ENCODE measurements at regions not wholly inside any gene's neighbourhood (a gene's known extent, or its start where the extent isn't known, plus 50 kb on each side); places are given as distances from the start of the nearest gene placed in this dataset.

- no peaks in the 10 kb centered on the region for H3K4me1 ChIP-seq (ENCODE audit: insufficient read depth, low read length)
- no peak overlapping the region for H3K4me2 ChIP-seq (ENCODE audit: low read depth, low read length)
- ATAC-seq (no peak), FAIRE-seq (no peak), DNase-seq (ENCODE audit: low spot score) (no peak)
- WGBS (ENCODE audit: low lambda C conversion rate), result 63% methylated on average over 3 of the region's 3 CpGs
- H3K9me3 ChIP-seq (ENCODE audit: low read length), result no peaks in the 10 kb centered on the region
- BruUV-seq (replicated peaks), result no TSS peak
- in situ Hi-C loops (cut with HindIII; ENCODE audit: extremely low pct_ligation_motif_present, low pct_unique_long_range_greater_than_20kb), result no loop called here
- no peak overlapping the region for H3K9ac ChIP-seq (ENCODE audit: insufficient read depth, low read depth, low read length)
- no peak overlapping the region for H2AFZ ChIP-seq (ENCODE audit: low read length)
- no peaks in the 10 kb centered on the region for H3K36me3 ChIP-seq (replicated peaks in 1 of 2; ENCODE audit: control insufficient read depth in 1 of 2, insufficient read depth in 2 of 2, low read length in 2 of 2)
- no peaks in the 10 kb centered on the region for H4K20me1 ChIP-seq (ENCODE audit: insufficient read depth, low read length)
- TF ChIP-seq PRDM15 (CRISPR knock-in tag; IDR thresholded peaks at IDR 0.05) (no peak), GATA4 (IDR thresholded peaks at IDR 0.05; ENCODE audit: borderline replicate concordance, low read depth) (no peak), NONO (IDR thresholded peaks at IDR 0.05) (no peak), NONO (CRISPR knock-in tag; conservative IDR thresholded peaks at IDR 0.05) (no peak), ZNF207 (IDR thresholded peaks at IDR 0.05; ENCODE audit: borderline replicate concordance) (no peak), ZNF557 (CRISPR knock-in tag; IDR thresholded peaks at IDR 0.05) (no peak), GTF3A (CRISPR knock-in tag; conservative IDR thresholded peaks at IDR 0.05) (no peak), MAFK (conservative IDR thresholded peaks at IDR 0.05 in 1 of 2, IDR thresholded peaks at IDR 0.05 in 1 of 2; ENCODE audit: low read length in 2 of 2) (no peak), TBX3 (IDR thresholded peaks at IDR 0.05; ENCODE audit: borderline replicate concordance) (no peak), ZNF747 (CRISPR knock-in tag; IDR thresholded peaks at IDR 0.05; ENCODE audit: borderline replicate concordance) (no peak), ZGPAT (CRISPR knock-in tag; IDR thresholded peaks at IDR 0.05) (no peak), ZNF782 (CRISPR knock-in tag; IDR thresholded peaks at IDR 0.05; ENCODE audit: borderline replicate concordance) (no peak), SIN3A (IDR thresholded peaks at IDR 0.05; ENCODE audit: borderline replicate concordance, low read depth, low read length) (no peak)
- no peaks in the 10 kb centered on the region for H3K79me2 ChIP-seq (ENCODE audit: insufficient read depth, low read length)
- intact Hi-C loops (cut with micrococcal nuclease; ENCODE audit: unreplicated experiment), result no loop called here
- ChIA-PET CTCF (ENCODE audit: low intra/inter-chr PET ratio, low total read pairs) (no interaction called here), POLR2A (no interaction called here)
- H3K27ac ChIP-seq (ENCODE audit: extremely low read length, insufficient read depth, low read length), result no peak overlapping the region
- H3K27me3 ChIP-seq (ENCODE audit: control insufficient read depth in 1 of 2, insufficient read depth in 2 of 2, low read length in 2 of 2), result no peaks in the 10 kb centered on the region
- H3K4me3 ChIP-seq (replicated peaks in 1 of 3; ENCODE audit: insufficient read depth in 1 of 3, low read depth in 2 of 3, low read length in 3 of 3), result no peak overlapping the region
Observed at GRCh38 chr1:198915327-198916231, 276.7 kb downstream of the PTPRC start.
